Ishikawa (cell line): ENCODE measurements at regions not wholly inside any gene's neighbourhood (a gene's known extent, or its start where the extent isn't known, plus 50 kb on each side); places are given as distances from the start of the nearest gene placed in this dataset.

Experiments
- CEBPB ChIP-seq: IDR thresholded peaks from 2 replicates; pipeline ENCODE4 v1.6.1; 2012
- CREB1 ChIP-seq: IDR thresholded peaks from 2 replicates; pipeline ENCODE4 v1.6.1; 2012; ENCODE audit warnings: low read depth
- EGR1 ChIP-seq: IDR thresholded peaks from 2 replicates; pipeline ENCODE4 v1.6.1; 2012
- EP300 ChIP-seq: IDR thresholded peaks from 2 replicates; pipeline ENCODE4 v1.6.1; 2012; ENCODE audit warnings: borderline replicate concordance
- FOXM1 ChIP-seq: IDR thresholded peaks from 2 replicates; pipeline ENCODE4 v1.6.1; 2012; ENCODE audit warnings: low read depth, borderline replicate concordance
- NFIC ChIP-seq: IDR thresholded peaks from 2 replicates; pipeline ENCODE4 v1.6.1; 2012
- RAD21 ChIP-seq: IDR thresholded peaks from 2 replicates; pipeline ENCODE4 v1.6.1; 2012; ENCODE audit warnings: low read depth
- TAF1 ChIP-seq: IDR thresholded peaks from 2 replicates; pipeline ENCODE4 v1.6.1; 2012; ENCODE audit warnings: low read depth, mild to moderate bottlenecking
- TCF12 ChIP-seq: IDR thresholded peaks from 2 replicates; pipeline ENCODE4 v1.6.1; 2012; ENCODE audit warnings: low read depth
- TEAD4 ChIP-seq: IDR thresholded peaks from 2 replicates; pipeline ENCODE4 v1.6.1; 2012
- YY1 ChIP-seq: IDR thresholded peaks from 2 replicates; pipeline ENCODE4 v1.6.1; 2012; ENCODE audit warnings: low read depth
- ZBTB7A ChIP-seq: IDR thresholded peaks from 2 replicates; pipeline ENCODE4 v1.6.1; 2012; ENCODE audit warnings: low read depth
- TF ChIP-seq, protein P1 (sequence below): IDR thresholded peaks from 2 replicates; pipeline ENCODE4 v1.6.1; 2012
- TF ChIP-seq, protein P2 (sequence below): IDR thresholded peaks from 2 replicates; pipeline ENCODE4 v1.6.1; 2012; ENCODE audit warnings: low read depth, mild to moderate bottlenecking

DNA sequence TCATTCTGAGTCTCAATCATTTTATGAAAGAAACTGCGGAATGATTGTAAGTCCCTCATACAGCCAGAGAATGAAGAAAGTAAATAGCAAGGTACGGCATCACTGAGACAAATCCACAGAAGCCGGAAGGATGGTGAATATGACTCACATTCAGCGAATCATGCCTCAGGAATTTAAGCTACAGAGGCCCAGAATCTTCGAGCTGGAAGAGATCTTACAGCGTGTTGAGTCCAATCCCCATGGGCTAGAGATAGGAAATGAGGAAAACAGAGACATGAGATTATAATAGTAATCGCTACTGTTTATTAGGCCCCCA is 173.2 kb downstream of the KIF18A start:
- no peak for TF ChIP-seq YY1
- TF ChIP-seq, protein P1, sequence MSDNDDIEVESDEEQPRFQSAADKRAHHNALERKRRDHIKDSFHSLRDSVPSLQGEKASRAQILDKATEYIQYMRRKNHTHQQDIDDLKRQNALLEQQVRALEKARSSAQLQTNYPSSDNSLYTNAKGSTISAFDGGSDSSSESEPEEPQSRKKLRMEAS: no peak
- TF ChIP-seq TAF1: no peak
- peak; percentile 41; the same call in 1 of the 2 replicates for TF ChIP-seq TEAD4

DNA sequence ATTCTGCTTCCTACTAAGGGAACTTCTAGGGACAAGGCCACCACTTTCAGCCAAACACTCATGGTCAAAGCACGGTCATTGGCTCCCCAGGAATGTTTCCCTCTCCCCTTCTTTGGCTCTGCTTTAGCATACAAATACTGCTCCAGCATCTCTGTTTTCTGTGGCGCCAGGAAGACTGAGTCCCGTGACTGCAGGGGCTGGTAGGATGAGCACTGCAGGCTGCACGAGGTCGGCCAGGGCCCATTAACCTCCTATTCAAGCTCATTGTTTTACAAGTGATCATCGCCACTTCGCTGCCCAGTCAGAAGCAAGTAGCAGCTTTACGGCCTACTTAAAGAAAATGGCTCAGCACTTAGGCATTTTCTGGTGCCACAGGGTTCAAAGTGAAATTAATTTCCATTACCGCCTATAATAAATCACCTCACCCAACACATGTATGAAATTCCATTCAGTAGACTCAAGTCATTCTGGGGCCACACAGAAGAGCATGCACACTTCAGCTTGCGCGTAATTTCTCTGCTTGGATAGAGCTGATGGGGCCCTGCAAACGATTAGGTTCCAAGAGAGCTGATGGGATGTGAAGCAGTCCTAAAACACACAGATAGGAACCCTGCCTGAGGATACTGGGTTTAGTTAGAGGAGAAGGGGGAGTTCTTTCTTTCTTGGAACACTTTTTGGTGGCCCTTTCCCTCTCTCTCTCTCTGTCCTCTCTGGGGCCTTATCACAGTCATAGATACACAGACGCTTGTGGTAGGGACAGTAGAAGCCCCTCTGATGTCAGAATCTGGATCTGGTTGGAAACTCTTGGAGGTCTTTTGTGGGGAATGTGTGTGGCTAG is 173.7 kb downstream of the KIF18A start:
- TF ChIP-seq TCF12 (0 out of 2 replicates have a peak, but pooled peaks have one; percentile 18), TAF1 (no peak), CREB1 (no peak)

DNA sequence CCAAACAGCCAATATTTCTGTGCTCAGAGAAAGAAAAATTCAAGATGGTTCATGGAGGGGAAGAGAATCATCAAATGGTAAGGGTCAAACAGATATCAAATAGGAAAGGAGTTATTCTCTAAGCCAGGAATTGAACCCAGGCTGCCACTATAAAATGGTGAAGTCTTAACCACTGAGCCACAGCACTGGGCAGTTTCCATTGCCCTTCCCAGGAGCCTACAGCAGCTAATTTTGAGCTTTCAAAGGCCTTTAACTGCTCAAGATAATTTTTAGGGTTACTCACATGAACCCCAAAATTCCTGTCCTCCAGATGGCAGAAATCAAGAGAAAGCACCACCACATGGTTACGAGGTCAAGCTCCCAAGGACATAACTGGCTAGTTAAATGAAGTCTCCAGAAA is 176.2 kb downstream of the KIF18A start:
- TF ChIP-seq FOXM1 (no peak), ZBTB7A (no peak)
- TF ChIP-seq, protein P2, sequence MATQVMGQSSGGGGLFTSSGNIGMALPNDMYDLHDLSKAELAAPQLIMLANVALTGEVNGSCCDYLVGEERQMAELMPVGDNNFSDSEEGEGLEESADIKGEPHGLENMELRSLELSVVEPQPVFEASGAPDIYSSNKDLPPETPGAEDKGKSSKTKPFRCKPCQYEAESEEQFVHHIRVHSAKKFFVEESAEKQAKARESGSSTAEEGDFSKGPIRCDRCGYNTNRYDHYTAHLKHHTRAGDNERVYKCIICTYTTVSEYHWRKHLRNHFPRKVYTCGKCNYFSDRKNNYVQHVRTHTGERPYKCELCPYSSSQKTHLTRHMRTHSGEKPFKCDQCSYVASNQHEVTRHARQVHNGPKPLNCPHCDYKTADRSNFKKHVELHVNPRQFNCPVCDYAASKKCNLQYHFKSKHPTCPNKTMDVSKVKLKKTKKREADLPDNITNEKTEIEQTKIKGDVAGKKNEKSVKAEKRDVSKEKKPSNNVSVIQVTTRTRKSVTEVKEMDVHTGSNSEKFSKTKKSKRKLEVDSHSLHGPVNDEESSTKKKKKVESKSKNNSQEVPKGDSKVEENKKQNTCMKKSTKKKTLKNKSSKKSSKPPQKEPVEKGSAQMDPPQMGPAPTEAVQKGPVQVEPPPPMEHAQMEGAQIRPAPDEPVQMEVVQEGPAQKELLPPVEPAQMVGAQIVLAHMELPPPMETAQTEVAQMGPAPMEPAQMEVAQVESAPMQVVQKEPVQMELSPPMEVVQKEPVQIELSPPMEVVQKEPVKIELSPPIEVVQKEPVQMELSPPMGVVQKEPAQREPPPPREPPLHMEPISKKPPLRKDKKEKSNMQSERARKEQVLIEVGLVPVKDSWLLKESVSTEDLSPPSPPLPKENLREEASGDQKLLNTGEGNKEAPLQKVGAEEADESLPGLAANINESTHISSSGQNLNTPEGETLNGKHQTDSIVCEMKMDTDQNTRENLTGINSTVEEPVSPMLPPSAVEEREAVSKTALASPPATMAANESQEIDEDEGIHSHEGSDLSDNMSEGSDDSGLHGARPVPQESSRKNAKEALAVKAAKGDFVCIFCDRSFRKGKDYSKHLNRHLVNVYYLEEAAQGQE: no peak

DNA sequence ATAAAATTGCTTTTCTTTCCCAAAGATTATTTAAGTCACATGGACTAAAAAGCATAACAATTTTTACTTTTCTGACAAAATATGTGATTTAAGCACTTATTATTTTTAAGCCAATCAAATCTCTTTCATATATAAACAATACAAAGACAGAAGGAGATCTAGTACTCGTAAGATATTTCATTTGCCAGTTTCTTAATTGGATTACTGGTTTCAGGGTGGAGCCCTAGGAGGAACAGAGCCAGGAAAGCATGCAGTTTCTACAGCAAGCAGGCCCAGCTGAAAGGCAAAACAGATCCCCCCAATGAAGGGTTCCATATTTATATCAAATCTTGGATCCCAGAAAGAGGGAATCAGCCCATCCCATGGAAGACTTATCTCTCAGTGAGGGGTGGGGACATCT is 177.0 kb downstream of the KIF18A start:
- no peak for TF ChIP-seq EP300
- TF ChIP-seq ZBTB7A: no peak
- no peak for TF ChIP-seq EGR1
- TF ChIP-seq, protein P2: no peak
- no peak for TF ChIP-seq YY1

DNA sequence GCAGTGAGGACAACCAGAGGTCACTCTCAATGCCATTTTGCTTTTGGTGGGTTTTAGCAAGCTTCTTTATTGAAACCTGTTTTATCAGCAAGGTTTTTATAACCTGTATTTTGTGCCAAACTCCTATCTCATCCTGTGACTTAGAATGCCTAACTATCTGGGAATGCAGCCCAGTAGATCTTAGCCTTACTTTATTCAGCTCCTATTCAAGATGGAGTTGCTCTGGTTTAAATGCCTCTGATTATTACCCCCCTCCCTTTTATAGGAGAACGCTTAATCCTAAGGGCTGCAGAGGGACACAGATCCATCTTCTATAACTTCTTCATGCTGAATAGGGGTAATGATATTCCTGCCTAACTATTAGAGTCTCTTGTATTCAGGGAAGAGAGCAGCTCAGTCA is 179.1 kb downstream of the KIF18A start:
- no peak for TF ChIP-seq NFIC
- no peak for TF ChIP-seq YY1
- TF ChIP-seq TCF12: no peak
- no peak for TF ChIP-seq CEBPB
- no peak for TF ChIP-seq EGR1
- TF ChIP-seq, protein P2: no peak
- TF ChIP-seq, protein P1: no peak
- no peak for TF ChIP-seq CREB1

DNA sequence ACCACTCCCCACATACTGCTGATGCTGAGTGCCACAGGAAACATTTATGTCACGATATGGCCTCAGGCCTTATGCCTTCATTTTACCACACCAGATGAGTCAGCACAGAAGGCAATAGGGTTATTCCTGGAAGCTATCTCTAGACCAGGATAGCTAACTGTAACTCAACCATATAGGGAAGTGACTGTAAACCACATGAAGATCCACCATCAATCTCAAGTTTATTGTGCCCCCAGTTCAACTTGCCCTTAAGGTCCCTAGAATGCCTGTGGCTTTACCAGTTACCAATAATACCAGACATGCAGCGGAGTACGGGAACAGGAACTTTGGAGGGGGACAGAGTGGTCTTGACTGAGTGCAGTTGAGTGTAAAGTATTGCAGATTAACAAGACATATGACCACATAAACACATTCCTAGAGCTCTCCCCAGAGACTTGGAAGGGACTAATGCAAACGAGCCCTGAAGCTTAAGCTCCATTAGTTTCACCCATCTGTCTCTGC is 180.9 kb downstream of the KIF18A start:
- TF ChIP-seq RAD21 (no peak), TAF1 (no peak), TEAD4 (no peak), TCF12 (no peak), NFIC (no peak), CREB1 (no peak), YY1 (no peak), EGR1 (no peak), EP300 (no peak)
- TF ChIP-seq, protein P1: no peak
